GM12892 (cell line): ENCODE measurements at regions not wholly inside any gene's neighbourhood (a gene's known extent, or its start where the extent isn't known, plus 50 kb on each side); places are given as distances from the start of the nearest gene placed in this dataset.

Source experiments
- POLR2AphosphoS5 ChIP-seq: IDR thresholded peaks from 2 replicates; pipeline ENCODE4 v1.6.1; 2011; ENCODE audit warnings: low read depth, low read length, control low read depth
- TAF1 ChIP-seq: IDR thresholded peaks from 2 replicates; pipeline ENCODE4 v1.6.1; 2011; ENCODE audit warnings: low read depth, mild to moderate bottlenecking, control low read depth, low read length, borderline replicate concordance

DNA sequence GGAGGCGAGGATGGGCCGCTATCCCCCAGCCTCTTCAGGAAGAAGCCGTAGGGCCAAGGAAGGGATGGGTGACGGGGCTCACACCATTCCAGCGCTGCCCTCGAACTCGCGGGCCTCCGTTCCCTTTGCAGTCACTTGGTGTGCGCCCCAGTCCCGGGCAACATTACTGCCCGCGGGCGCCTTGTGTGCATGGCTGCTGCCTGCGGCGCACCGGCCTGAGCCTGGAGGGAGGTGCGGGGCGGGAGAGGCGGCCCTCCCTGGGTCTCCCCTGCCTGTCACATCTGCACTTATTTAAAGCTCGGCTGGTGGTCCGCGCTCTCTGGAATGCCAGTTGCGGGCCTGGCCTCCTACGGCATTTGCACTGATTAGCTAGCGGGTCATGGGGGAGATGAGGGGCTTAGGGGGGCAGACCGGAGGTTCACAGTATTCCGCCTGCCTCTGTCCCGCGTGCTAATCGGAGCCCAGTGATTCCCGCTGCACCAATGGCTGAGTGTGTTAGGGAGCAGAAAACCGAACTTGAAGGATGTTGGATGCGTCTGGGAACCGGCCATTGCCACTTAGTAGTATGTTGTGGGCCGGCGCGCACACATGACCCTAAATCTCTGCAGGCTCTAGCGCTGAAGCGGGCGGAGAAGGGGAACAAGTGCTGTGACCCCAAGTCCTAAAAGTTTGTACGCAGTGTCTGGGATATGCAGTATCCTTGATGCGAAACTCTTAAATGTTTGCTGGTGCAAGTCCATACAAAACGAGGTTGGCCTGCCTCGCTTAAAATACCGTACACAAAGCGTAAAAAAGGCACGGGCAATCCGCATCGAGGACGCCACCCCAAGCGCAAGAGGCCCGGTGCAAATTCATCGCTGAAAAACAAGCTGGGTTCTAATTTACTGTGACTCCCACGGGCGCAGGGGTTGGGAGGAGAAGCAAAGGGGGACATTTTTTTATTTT, 161.2 kb upstream of the SIX2 start:
- TF ChIP-seq TAF1 = no peak
- no peak for TF ChIP-seq POLR2AphosphoS5
